ENCODE measurements at regions not wholly inside any gene's neighbourhood (a gene's known extent, or its start where the extent isn't known, plus 50 kb on each side); places are given as distances from the start of the nearest gene placed in this dataset.

GRCh38 chr1:229110986-229111385 is 159.9 kb upstream of the RAB4A start:
- H3K9me3 ChIP-seq (ENCODE audit: low read length): no peaks in the 10 kb centered on the region
- H3K4me3 ChIP-seq (ENCODE audit: low read length): no peak overlapping the region
- H3K4me2 ChIP-seq (ENCODE audit: low read length): no peak overlapping the region
- no peak overlapping the region for H3K9ac ChIP-seq (ENCODE audit: low read length)
- no peaks in the 10 kb centered on the region for H3K9me2 ChIP-seq (ENCODE audit: insufficient read depth, low read length)
- no peaks in the 10 kb centered on the region for H4K20me1 ChIP-seq (ENCODE audit: insufficient read depth)
- no peak overlapping the region for H2AFZ ChIP-seq (ENCODE audit: low read depth, low read length)
- no peak overlapping the region for H3K27ac ChIP-seq (ENCODE audit: low read length)
- no peaks in the 10 kb centered on the region for H3K79me2 ChIP-seq (replicated peaks; ENCODE audit: insufficient read depth, low read length)
- H3K27me3 ChIP-seq (ENCODE audit: insufficient read depth, low read depth, low read length): no peaks in the 10 kb centered on the region
- H3F3A ChIP-seq (ENCODE audit: insufficient read depth, low read length, poor library complexity, severe bottlenecking): no peaks in the 10 kb centered on the region
- TF ChIP-seq REST (IDR thresholded peaks at IDR 0.05; ENCODE audit: borderline replicate concordance) (no peak), SMC3 (conservative IDR thresholded peaks at IDR 0.05; ENCODE audit: poor library complexity) (no peak), RAD21 (conservative IDR thresholded peaks at IDR 0.05) (no peak), TAF1 (IDR thresholded peaks at IDR 0.05; ENCODE audit: low read depth) (no peak), CTCF (IDR thresholded peaks at IDR 0.05; ENCODE audit: poor library complexity, severe bottlenecking) (no peak), EZH2 (IDR thresholded peaks at IDR 0.05; ENCODE audit: borderline replicate concordance, insufficient read depth, low read length, poor library complexity, severe bottlenecking) (no peak), MXI1 (conservative IDR thresholded peaks at IDR 0.05; ENCODE audit: poor library complexity, severe bottlenecking) (no peak), EP300 (conservative IDR thresholded peaks at IDR 0.05; ENCODE audit: poor library complexity, severe bottlenecking) (no peak), POLR2AphosphoS5 (IDR thresholded peaks at IDR 0.05) (no peak)
- H3K36me3 ChIP-seq (ENCODE audit: insufficient read depth, low read length): no peaks in the 10 kb centered on the region

GRCh38 chr1:229111703-229112319 is 159.1 kb upstream of the RAB4A start:
- Histone ChIP-seq H3K4me2 (ENCODE audit: low read length) (no peak overlapping the region), H3K36me3 (ENCODE audit: insufficient read depth, low read length) (no peaks in the 10 kb centered on the region), H2AFZ (ENCODE audit: low read depth, low read length) (no peak overlapping the region), H3K27me3 (ENCODE audit: insufficient read depth, low read depth, low read length) (no peaks in the 10 kb centered on the region), H3K79me2 (replicated peaks; ENCODE audit: insufficient read depth, low read length) (no peaks in the 10 kb centered on the region), H3K4me3 (ENCODE audit: low read length) (no peak overlapping the region), H3K9ac (ENCODE audit: low read length) (no peak overlapping the region), H3K27ac (ENCODE audit: low read length) (no peak overlapping the region), H3K9me2 (ENCODE audit: insufficient read depth, low read length) (no peaks in the 10 kb centered on the region), H4K20me1 (ENCODE audit: insufficient read depth) (no peaks in the 10 kb centered on the region), H3F3A (ENCODE audit: insufficient read depth, low read length, poor library complexity, severe bottlenecking) (no peaks in the 10 kb centered on the region), H3K9me3 (ENCODE audit: low read length) (no peaks in the 10 kb centered on the region)
- TF ChIP-seq CTCF (IDR thresholded peaks at IDR 0.05; ENCODE audit: poor library complexity, severe bottlenecking) (no peak), EZH2 (IDR thresholded peaks at IDR 0.05; ENCODE audit: borderline replicate concordance, insufficient read depth, low read length, poor library complexity, severe bottlenecking) (no peak), MXI1 (conservative IDR thresholded peaks at IDR 0.05; ENCODE audit: poor library complexity, severe bottlenecking) (no peak), EP300 (conservative IDR thresholded peaks at IDR 0.05; ENCODE audit: poor library complexity, severe bottlenecking) (no peak), TAF1 (IDR thresholded peaks at IDR 0.05; ENCODE audit: low read depth) (no peak), RAD21 (conservative IDR thresholded peaks at IDR 0.05) (no peak), SMC3 (conservative IDR thresholded peaks at IDR 0.05; ENCODE audit: poor library complexity) (no peak), REST (IDR thresholded peaks at IDR 0.05; ENCODE audit: borderline replicate concordance) (no peak), POLR2AphosphoS5 (IDR thresholded peaks at IDR 0.05) (no peak)
